Uterus (tissue), 2 donors: ENCODE measurements at regions not wholly inside any gene's neighbourhood (a gene's known extent, or its start where the extent isn't known, plus 50 kb on each side); places are given as distances from the start of the nearest gene placed in this dataset.

Experiments
- CTCF ChIP-seq, 4 experiments: fragments of 200-600 bp in 2 of 4; fragments of 450-650 bp in 2 of 4; sonication (generic) in 2 of 4; IDR thresholded peaks; one replicate each; pipeline ENCODE4 v1.5.1; 2016 to 2019; ENCODE audit warnings: antibody characterized with exemption in 4 of 4, mild to moderate bottlenecking in 2 of 4, moderate library complexity in 1 of 4
- POLR2A ChIP-seq, 2 donors: fragments of 450-650 bp; IDR thresholded peaks; one replicate each; pipeline ENCODE4 v1.6.1; 2016; ENCODE audit warnings: antibody characterized with exemption in 2 of 2, mild to moderate bottlenecking in 1 of 2, moderate library complexity in 1 of 2

GRCh38 chr13:40158218-40158617, 502.8 kb downstream of the COG6 start:
- TF ChIP-seq POLR2A (IDR thresholded peaks at IDR 0.05) (no peak), CTCF (IDR thresholded peaks at IDR 0.05) (no peak)
